GM21723 (cell line): ENCODE measurements at regions not wholly inside any gene's neighbourhood (a gene's known extent, or its start where the extent isn't known, plus 50 kb on each side); places are given as distances from the start of the nearest gene placed in this dataset.

Source experiments
- ATAC-seq: cut with Tn5 transposase; IDR thresholded peaks from one replicate; pipeline ENCODE4 v1.9.1; 2021; ENCODE audit warnings: mild to moderate bottlenecking, moderate library complexity; ENCODE audit not compliant: unreplicated experiment

DNA sequence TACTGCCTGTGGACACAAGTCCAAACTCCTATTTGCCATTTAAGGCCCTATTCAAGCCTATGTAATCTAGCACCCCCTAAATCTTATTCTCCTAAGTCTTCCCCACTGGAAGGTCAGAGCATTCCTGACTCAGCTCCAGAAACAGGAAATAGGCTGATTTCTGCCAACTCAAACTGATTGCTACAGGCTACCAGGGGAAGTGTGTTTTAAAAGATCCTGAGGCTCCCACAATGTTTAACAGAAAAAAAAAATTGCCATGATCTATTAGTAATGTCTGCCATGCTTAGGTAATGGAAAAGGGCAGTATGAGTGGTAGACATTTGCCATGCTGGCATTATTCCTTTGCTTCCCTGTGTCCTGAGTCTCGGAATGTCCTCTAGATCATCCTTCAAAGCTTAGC lies 65.8 kb upstream of the BRINP1 start:
- ATAC-seq = no peak

DNA sequence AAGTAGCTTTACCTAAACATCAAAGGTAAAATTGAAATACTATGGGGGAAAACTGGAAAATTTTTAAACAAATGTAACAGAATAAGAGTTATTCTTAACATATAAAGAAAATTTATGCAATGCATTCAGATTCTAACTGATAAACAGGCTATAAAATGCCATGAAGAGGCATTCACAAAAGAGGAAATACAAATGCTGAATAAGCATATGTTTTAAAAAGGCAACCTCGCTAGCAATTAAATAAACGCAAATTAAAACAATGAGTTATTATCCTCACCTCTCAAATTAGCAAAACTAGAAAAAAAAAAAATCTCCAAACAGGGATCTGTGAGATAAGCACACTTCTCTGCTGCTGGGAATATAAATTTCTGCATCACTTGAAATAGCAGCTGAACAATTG lies 63.2 kb upstream of the BRINP1 start:
- ATAC-seq = no peak

- ATAC-seq = no peak
Observed at GRCh38 chr9:119429302-119429701, 60.1 kb upstream of the BRINP1 start.

DNA sequence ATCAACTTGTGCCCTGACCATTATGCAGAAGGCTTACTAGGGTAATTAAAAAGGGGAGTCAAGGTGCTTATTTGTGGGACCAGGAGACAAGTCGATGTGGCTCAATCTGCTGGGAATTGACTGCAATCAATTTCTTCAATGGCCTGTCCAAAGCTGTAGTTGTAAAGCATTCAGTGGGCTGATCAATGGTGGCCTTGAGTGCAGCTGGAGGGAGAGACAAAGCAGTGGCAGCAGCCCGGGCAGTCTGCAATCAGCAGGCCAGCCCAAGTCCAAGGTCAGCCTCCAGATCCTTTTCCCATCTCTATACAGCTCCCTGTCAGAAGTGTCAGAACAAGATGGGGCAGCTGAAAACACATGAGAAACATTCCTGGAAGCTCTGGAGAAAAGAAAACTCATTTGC lies 51.0 kb upstream of the BRINP1 start:
- ATAC-seq = no peak
